GM18858 (cell line): ENCODE measurements at regions not wholly inside any gene's neighbourhood (a gene's known extent, or its start where the extent isn't known, plus 50 kb on each side); places are given as distances from the start of the nearest gene placed in this dataset.
"Not testable (repeated sequence)": the region's sequence is repeated elsewhere in the genome, so short reads cannot be mapped to it uniquely, and the experiment has no call there.

Experiments
- ATAC-seq: cut with Tn5 transposase; IDR thresholded peaks from one replicate; pipeline ENCODE4 v1.9.1; 2021; ENCODE audit not compliant: unreplicated experiment

- no peak for ATAC-seq
Observed at GRCh38 chr3:139134678-139135372, 90.1 kb upstream of the PRR23C start.

GRCh38 chr3:139135657-139136056, 91.0 kb upstream of the PRR23C start:
- ATAC-seq: no peak

- ATAC-seq: no peak
Observed at GRCh38 chr3:139136469-139137202, 91.9 kb upstream of the PRR23C start.

- ATAC-seq: no peak
Observed at GRCh38 chr3:139140553-139140952, 95.9 kb upstream of the PRR23C start.

GRCh38 chr3:139145980-139146379, 101.3 kb upstream of the PRR23C start:
- not testable (repeated sequence) for ATAC-seq

GRCh38 chr3:139151530-139151929, 106.8 kb upstream of the PRR23C start:
- no peak for ATAC-seq

GRCh38 chr3:139153434-139153833, 108.7 kb upstream of the PRR23C start:
- ATAC-seq: not testable (repeated sequence)

- no peak for ATAC-seq
Observed at GRCh38 chr3:139157161-139157932, 112.7 kb upstream of the PRR23C start.

- no peak for ATAC-seq
Observed at GRCh38 chr3:139159356-139159755, 114.7 kb upstream of the PRR23C start.

- ATAC-seq: no peak
Observed at GRCh38 chr3:139173372-139174108, 128.8 kb upstream of the PRR23C start.

GRCh38 chr3:139180489-139180888, 135.8 kb upstream of the PRR23C start:
- ATAC-seq: no peak

GRCh38 chr3:139182143-139182542, 137.5 kb upstream of the PRR23C start:
- ATAC-seq: no peak

GRCh38 chr3:139182598-139182997, 137.9 kb upstream of the PRR23C start:
- no peak for ATAC-seq

- ATAC-seq: no peak
Observed at GRCh38 chr3:139185527-139185926, 140.8 kb upstream of the PRR23C start.

- no peak for ATAC-seq
Observed at GRCh38 chr3:139187154-139187553, 142.5 kb upstream of the PRR23C start.

GRCh38 chr3:139187648-139188047, 143.0 kb upstream of the PRR23C start:
- ATAC-seq: no peak

- no peak for ATAC-seq
Observed at GRCh38 chr3:139189943-139190342, 145.3 kb upstream of the PRR23C start.

- ATAC-seq: not testable (repeated sequence)
Observed at GRCh38 chr3:139194421-139194820, 149.4 kb upstream of the MRPS22 start.

- not testable (repeated sequence) for ATAC-seq
Observed at GRCh38 chr3:139196146-139196545, 147.7 kb upstream of the MRPS22 start.

- no peak for ATAC-seq
Observed at GRCh38 chr3:139197251-139197650, 146.6 kb upstream of the MRPS22 start.

GRCh38 chr3:139198186-139198585, 145.6 kb upstream of the MRPS22 start:
- ATAC-seq: no peak
